Naive thymus-derived CD4-positive, alpha-beta T cell (primary cell): ENCODE measurements at regions not wholly inside any gene's neighbourhood (a gene's known extent, or its start where the extent isn't known, plus 50 kb on each side); places are given as distances from the start of the nearest gene placed in this dataset.
"Not testable (repeated sequence)": the region's sequence is repeated elsewhere in the genome, so short reads cannot be mapped to it uniquely, and the experiment has no call there.

Source experiments
- ATAC-seq: fragments of 150-1000 bp; cut with Tn5 transposase; 2 replicates; pipeline ENCODE4 v1.10.0; 2021; ENCODE audit warnings: mild to moderate bottlenecking, moderate library complexity
- CTCF ChIA-PET: fragments of 350-600 bp; sonication (Branson Sonifier 250); formaldehyde crosslinking; loops from one replicate; lab custom pipeline; 2021; ENCODE audit warnings: antibody characterized with exemption; lab: Charles Lee
- POLR2A ChIA-PET: fragments of 350-600 bp; sonication (Branson Sonifier 250); formaldehyde crosslinking; loops from one replicate; lab custom pipeline; 2021; ENCODE audit warnings: antibody characterized with exemption, inconsistent platforms; lab: Charles Lee
- DNase-seq, 9 donors: peaks; one replicate each; pipeline versions ENCODE4 v3.0.0 to v3.0.0-alpha.2; 2020 to 2022; ENCODE audit warnings: mixed read lengths in 1 of 9
- H3K27ac ChIP-seq: one replicate; pipeline ENCODE4 v1.7.0; 2013; ENCODE audit warnings: mild to moderate bottlenecking, low read depth, low read length, moderate library complexity
- H3K27me3 ChIP-seq, 2 donors: one replicate each; pipeline ENCODE4 v1.7.0; 2013; ENCODE audit warnings: low read length in 2 of 2, mild to moderate bottlenecking in 2 of 2, moderate library complexity in 2 of 2; ENCODE audit not compliant: control insufficient read depth in 2 of 2, insufficient read depth in 2 of 2
- H3K36me3 ChIP-seq, 3 experiments: 1 replicate in 2 of 3; 2 replicates in 1 of 3; pipeline ENCODE4 v1.7.0; 2013; ENCODE audit warnings: low read length in 3 of 3, mild to moderate bottlenecking in 3 of 3, moderate library complexity in 1 of 3; ENCODE audit not compliant: insufficient read depth in 3 of 3, control insufficient read depth in 2 of 3
- H3K4me1 ChIP-seq, 2 donors: one replicate each; pipeline ENCODE4 v1.7.0; 2013; ENCODE audit warnings: low read length in 2 of 2, mild to moderate bottlenecking in 2 of 2, moderate library complexity in 1 of 2; ENCODE audit not compliant: control insufficient read depth in 2 of 2, insufficient read depth in 2 of 2
- H3K4me3 ChIP-seq: 2 replicates; pipeline ENCODE4 v1.7.0; 2013; ENCODE audit warnings: mild to moderate bottlenecking, low read length
- H3K9me3 ChIP-seq, 3 experiments: 1 replicate in 2 of 3; 2 replicates in 1 of 3; pipeline ENCODE4 v1.7.0; 2013; ENCODE audit warnings: low read length in 3 of 3; ENCODE audit not compliant: control insufficient read depth in 2 of 3
- H3K27ac Mint-ChIP-seq, 9 donors: one replicate each; pipeline ENCODE4 v1.8.0; 2020 to 2022; ENCODE audit warnings: mixed read lengths in 9 of 9, mild to moderate bottlenecking in 8 of 9, moderate library complexity in 5 of 9, inconsistent platforms in 2 of 9
- H3K27me3 Mint-ChIP-seq, 5 donors: one replicate each; pipeline ENCODE4 v1.8.0; 2021 to 2022; ENCODE audit warnings: mixed read lengths in 5 of 5, mild to moderate bottlenecking in 1 of 5
- H3K36me3 Mint-ChIP-seq, 5 donors: one replicate each; pipeline ENCODE4 v1.8.0; 2020 to 2022; ENCODE audit warnings: mixed read lengths in 5 of 5, mild to moderate bottlenecking in 3 of 5, inconsistent platforms in 1 of 5
- H3K4me1 Mint-ChIP-seq, 7 donors: one replicate each; pipeline ENCODE4 v1.8.0; 2020 to 2022; ENCODE audit warnings: mixed read lengths in 7 of 7, mild to moderate bottlenecking in 3 of 7, inconsistent platforms in 1 of 7
- H3K4me3 Mint-ChIP-seq, 10 donors: one replicate each; pipeline ENCODE4 v1.8.0; 2020 to 2022; ENCODE audit warnings: mild to moderate bottlenecking in 10 of 10, mixed read lengths in 10 of 10, moderate library complexity in 6 of 10, inconsistent platforms in 2 of 10
- H3K9me3 Mint-ChIP-seq, 11 donors: one replicate each; pipeline ENCODE4 v1.8.0; 2020 to 2022; ENCODE audit warnings: mixed read lengths in 11 of 11, mild to moderate bottlenecking in 4 of 11, inconsistent platforms in 1 of 11, moderate library complexity in 1 of 11
- intact Hi-C, 2 donors: fragments of 100-400 bp; cut with micrococcal nuclease; formaldehyde crosslinking; loops; one replicate each; pipeline ENCODE4 v1.15.1; 2023

- peaks cover 0 to 35% (median 18%) of the 10 kb centered on the region in 5 donors for H3K27me3 Mint-ChIP-seq
- H3K4me1 Mint-ChIP-seq = no peaks in the 10 kb centered on the region
- Histone ChIP-seq H3K4me1 (no peaks in the 10 kb centered on the region), H3K27ac (no peak overlapping the region), H3K4me3 (no peak overlapping the region), H3K36me3 (no peaks in the 10 kb centered on the region), H3K9me3 (no peaks in the 10 kb centered on the region), H3K27me3 (no peaks in the 10 kb centered on the region)
- no peak overlapping the region for H3K27ac Mint-ChIP-seq
- ChIA-PET POLR2A (no interaction called here), CTCF (no interaction called here)
- no peaks in the 10 kb centered on the region for H3K36me3 Mint-ChIP-seq
- DNase-seq (no peak), ATAC-seq (no peak)
- H3K9me3 Mint-ChIP-seq = peaks cover 0 to 6% (median 1%) of the 10 kb centered on the region in 11 donors
- H3K4me3 Mint-ChIP-seq = no peak overlapping the region
- intact Hi-C loops = no loop called here
Observed at GRCh38 chr22:33124471-33124870, 66.3 kb upstream of the SYN3 start.

DNA sequence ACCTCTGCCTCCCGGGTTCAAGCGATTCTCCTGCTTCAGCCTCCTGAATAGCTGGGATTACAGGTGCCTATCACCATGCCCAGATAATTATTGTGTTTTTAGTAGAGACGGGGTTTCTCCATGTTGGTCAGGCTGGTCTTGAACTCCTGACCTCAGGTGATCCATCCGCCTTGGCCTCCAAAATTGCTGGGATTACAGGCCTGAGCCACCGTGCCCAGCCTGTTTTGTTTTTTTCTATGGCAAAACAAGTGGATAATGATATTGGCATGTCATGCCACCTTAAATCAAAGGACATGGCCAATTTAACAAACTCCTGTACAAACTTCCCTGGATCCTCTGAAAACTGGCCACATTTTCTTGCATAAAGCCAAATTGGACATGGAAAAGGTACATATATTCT, 64.3 kb upstream of the SYN3 start:
- H3K4me1 ChIP-seq, H3K4me3 ChIP-seq, H3K36me3 ChIP-seq, H3K9me3 ChIP-seq, POLR2A ChIA-PET, H3K4me3 Mint-ChIP-seq, DNase-seq, CTCF ChIA-PET, H3K27ac Mint-ChIP-seq, H3K9me3 Mint-ChIP-seq, intact Hi-C loops, H3K36me3 Mint-ChIP-seq, H3K27ac ChIP-seq, H3K27me3 ChIP-seq, H3K4me1 Mint-ChIP-seq, ATAC-seq: not testable (repeated sequence)
- H3K27me3 Mint-ChIP-seq = peaks cover 0 to 32% (median 17%) of the 10 kb centered on the region in 5 donors

GRCh38 chr22:33119044-33119443, 60.9 kb upstream of the SYN3 start:
- Mint-ChIP-seq H3K27me3 (peaks cover 0 to 11% (median 4%) of the 10 kb centered on the region in 5 donors), H3K4me3 (no peak overlapping the region), H3K9me3 (peaks cover 0 to 3% (median 0%) of the 10 kb centered on the region in 11 donors), H3K4me1 (peaks cover 0 to 6% (median 0%) of the 10 kb centered on the region in 7 donors), H3K27ac (no peak overlapping the region), H3K36me3 (no peaks in the 10 kb centered on the region)
- no peak overlapping the region for H3K27ac ChIP-seq
- ChIA-PET CTCF (no interaction called here), POLR2A (no interaction called here)
- intact Hi-C loops = no loop called here
- DNase-seq = no peak
- H3K27me3 ChIP-seq = no peaks in the 10 kb centered on the region
- H3K9me3 ChIP-seq = no peaks in the 10 kb centered on the region
- H3K36me3 ChIP-seq = no peaks in the 10 kb centered on the region
- H3K4me3 ChIP-seq = no peak overlapping the region
- no peak for ATAC-seq
- H3K4me1 ChIP-seq = no peaks in the 10 kb centered on the region

DNA sequence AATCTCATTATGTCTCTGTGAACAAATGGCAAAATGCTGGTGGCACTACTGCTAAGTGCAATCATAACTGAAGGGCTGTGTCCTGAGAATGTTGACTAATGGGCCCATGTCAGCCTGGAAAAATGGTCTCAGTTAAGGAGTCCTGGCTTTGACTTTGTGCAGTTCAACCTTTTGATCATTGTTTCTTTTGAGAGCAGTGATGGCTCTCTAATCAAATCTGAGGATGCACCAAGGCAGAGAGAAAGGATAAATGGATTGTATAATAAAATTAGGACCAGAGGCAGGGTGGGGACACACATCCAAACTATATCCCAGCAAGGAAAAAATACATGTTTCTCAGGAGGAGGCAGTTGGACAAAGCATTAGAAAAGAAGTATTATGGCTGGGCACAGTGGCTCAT, 59.6 kb upstream of the SYN3 start:
- Mint-ChIP-seq H3K4me1 (peaks cover 0 to 6% (median 0%) of the 10 kb centered on the region in 7 donors), H3K27me3 (peaks cover 0 to 4% (median 0%) of the 10 kb centered on the region in 5 donors), H3K4me3 (no peak overlapping the region), H3K9me3 (peaks cover 0 to 2% (median 0%) of the 10 kb centered on the region in 11 donors), H3K27ac (no peak overlapping the region), H3K36me3 (no peaks in the 10 kb centered on the region)
- Histone ChIP-seq H3K4me3 (no peak overlapping the region), H3K4me1 (no peaks in the 10 kb centered on the region), H3K9me3 (no peaks in the 10 kb centered on the region), H3K36me3 (no peaks in the 10 kb centered on the region), H3K27me3 (no peaks in the 10 kb centered on the region), H3K27ac (no peak overlapping the region)
- intact Hi-C loops = no loop called here
- POLR2A ChIA-PET = no interaction called here
- CTCF ChIA-PET = no interaction called here
- DNase-seq (no peak), ATAC-seq (no peak)

DNA sequence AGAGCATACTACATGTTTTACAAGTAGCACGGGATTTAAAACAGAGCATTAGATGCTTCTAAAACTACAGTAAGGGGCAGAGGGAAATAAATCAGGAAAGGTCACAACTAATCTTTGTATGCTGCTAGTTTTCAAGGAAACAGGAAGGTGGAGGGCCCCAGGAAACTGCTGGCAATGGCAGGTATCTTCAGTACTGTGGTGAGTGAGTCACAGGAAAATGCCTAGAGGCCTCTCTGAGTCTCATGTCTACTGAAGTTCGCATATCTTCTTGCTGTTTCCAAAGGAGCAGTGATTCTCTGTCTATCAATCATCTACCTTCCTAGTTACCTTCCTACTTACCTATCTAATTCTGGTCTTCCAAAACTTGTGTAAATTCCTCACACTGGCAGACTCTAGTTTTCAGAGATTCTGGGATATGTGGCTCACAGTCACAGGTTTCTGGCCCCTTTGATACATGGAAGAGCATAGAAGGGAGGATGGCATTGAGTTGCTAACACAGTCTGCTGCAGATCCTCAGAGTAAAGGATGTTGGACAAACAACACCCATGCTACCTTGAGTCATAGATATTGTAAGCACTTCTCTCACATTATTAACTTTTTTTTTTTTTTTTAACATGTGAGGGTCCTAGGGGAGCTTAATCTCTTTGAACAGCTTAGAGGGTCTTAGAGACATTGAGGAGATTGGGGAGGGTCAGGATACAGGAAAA, 58.8 kb upstream of the SYN3 start:
- ChIA-PET POLR2A (no interaction called here), CTCF (no interaction called here)
- no peaks in the 10 kb centered on the region for H3K9me3 ChIP-seq
- Mint-ChIP-seq H3K4me1 (peaks cover 0 to 6% (median 0%) of the 10 kb centered on the region in 7 donors), H3K4me3 (no peak overlapping the region), H3K9me3 (peaks cover 0 to 2% (median 0%) of the 10 kb centered on the region in 11 donors), H3K27ac (no peak overlapping the region), H3K27me3 (peaks cover 0 to 4% (median 0%) of the 10 kb centered on the region in 5 donors), H3K36me3 (no peaks in the 10 kb centered on the region)
- no peaks in the 10 kb centered on the region for H3K4me1 ChIP-seq
- DNase-seq (no peak), ATAC-seq (no peak)
- H3K27ac ChIP-seq = no peak overlapping the region
- H3K4me3 ChIP-seq = no peak overlapping the region
- no peaks in the 10 kb centered on the region for H3K36me3 ChIP-seq
- intact Hi-C loops = no loop called here
- H3K27me3 ChIP-seq = no peaks in the 10 kb centered on the region

- no peaks in the 10 kb centered on the region for H3K27me3 ChIP-seq
- H3K9me3 ChIP-seq = no peaks in the 10 kb centered on the region
- POLR2A ChIA-PET = no interaction called here
- Mint-ChIP-seq H3K4me3 (no peak overlapping the region), H3K9me3 (no peaks in the 10 kb centered on the region), H3K27ac (no peak overlapping the region), H3K36me3 (no peaks in the 10 kb centered on the region), H3K4me1 (peaks cover 0 to 6% (median 0%) of the 10 kb centered on the region in 7 donors), H3K27me3 (peaks cover 0 to 14% (median 0%) of the 10 kb centered on the region in 5 donors)
- no peak for DNase-seq
- H3K4me3 ChIP-seq = no peak overlapping the region
- no peak overlapping the region for H3K27ac ChIP-seq
- intact Hi-C loops = no loop called here
- H3K4me1 ChIP-seq = no peaks in the 10 kb centered on the region
- ATAC-seq = no peak
- CTCF ChIA-PET = no interaction called here
- H3K36me3 ChIP-seq = no peaks in the 10 kb centered on the region
Observed at GRCh38 chr22:33114565-33114964, 56.4 kb upstream of the SYN3 start.

DNA sequence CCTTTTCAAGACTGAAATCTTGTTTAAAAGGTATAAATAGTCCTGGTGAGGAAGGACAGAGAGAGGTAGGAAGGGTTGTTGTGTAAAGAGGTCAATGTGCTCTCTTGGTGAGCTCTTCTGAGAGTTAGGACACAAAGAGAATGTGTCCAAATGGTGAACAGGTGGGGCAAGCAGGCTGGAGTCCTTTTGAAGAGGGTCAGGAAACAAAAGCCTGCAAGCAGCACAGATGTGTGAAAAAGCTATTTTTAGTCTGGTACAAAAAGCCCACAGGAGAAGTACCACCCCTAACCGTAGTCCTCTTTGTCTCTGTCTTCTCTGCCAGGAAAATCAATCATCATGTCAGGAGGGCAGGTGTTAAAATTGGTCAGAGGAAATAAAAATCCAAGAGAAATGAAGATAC, 54.4 kb upstream of the SYN3 start:
- ChIA-PET CTCF (no interaction called here), POLR2A (no interaction called here)
- H3K4me3 ChIP-seq = no peak overlapping the region
- no peaks in the 10 kb centered on the region for H3K9me3 ChIP-seq
- no peak overlapping the region for H3K27ac Mint-ChIP-seq
- ATAC-seq (no peak), DNase-seq (no peak)
- no peaks in the 10 kb centered on the region for H3K9me3 Mint-ChIP-seq
- intact Hi-C loops = no loop called here
- no peaks in the 10 kb centered on the region for H3K4me1 ChIP-seq
- no peak overlapping the region for H3K27ac ChIP-seq
- H3K4me3 Mint-ChIP-seq = no peak overlapping the region
- H3K36me3 Mint-ChIP-seq = no peaks in the 10 kb centered on the region
- no peaks in the 10 kb centered on the region for H3K27me3 ChIP-seq
- H3K27me3 Mint-ChIP-seq = peaks cover 0 to 20% (median 0%) of the 10 kb centered on the region in 5 donors
- H3K36me3 ChIP-seq = no peaks in the 10 kb centered on the region
- peaks cover 0 to 6% (median 0%) of the 10 kb centered on the region in 7 donors for H3K4me1 Mint-ChIP-seq
